Thyroid gland (tissue), 4 donors: ENCODE measurements at regions not wholly inside any gene's neighbourhood (a gene's known extent, or its start where the extent isn't known, plus 50 kb on each side); places are given as distances from the start of the nearest gene placed in this dataset.

Experiments
- CTCF ChIP-seq, 6 experiments: fragments of 200-600 bp in 3 of 6; fragments of 450-650 bp in 3 of 6; sonication (generic) in 3 of 6; IDR thresholded peaks; one replicate each; pipeline ENCODE4 v1.5.1; 2016 to 2019; ENCODE audit warnings: antibody characterized with exemption in 6 of 6, mild to moderate bottlenecking in 2 of 6, inconsistent platforms in 1 of 6, moderate library complexity in 1 of 6
- POLR2A ChIP-seq, 2 donors: fragments of 450-650 bp; IDR thresholded peaks; one replicate each; pipeline ENCODE4 v1.6.1; 2017; ENCODE audit warnings: antibody characterized with exemption in 2 of 2, mild to moderate bottlenecking in 2 of 2, moderate library complexity in 1 of 2

- TF ChIP-seq CTCF (IDR thresholded peaks at IDR 0.05), result no peak
- no peak for TF ChIP-seq POLR2A (IDR thresholded peaks at IDR 0.05)
Observed at GRCh38 chr2:35468245-35468644, 887.3 kb upstream of the CRIM1 start.
